GM18873 (cell line): ENCODE measurements at regions not wholly inside any gene's neighbourhood (a gene's known extent, or its start where the extent isn't known, plus 50 kb on each side); places are given as distances from the start of the nearest gene placed in this dataset.
"Not testable (repeated sequence)": the region's sequence is repeated elsewhere in the genome, so short reads cannot be mapped to it uniquely, and the experiment has no call there.

ENCODE experiments used
- ATAC-seq: cut with Tn5 transposase; IDR thresholded peaks from one replicate; pipeline ENCODE4 v1.9.1; 2021; ENCODE audit warnings: mild to moderate bottlenecking, moderate library complexity, moderate number of reproducible peaks; ENCODE audit not compliant: unreplicated experiment, low FRiP score

DNA sequence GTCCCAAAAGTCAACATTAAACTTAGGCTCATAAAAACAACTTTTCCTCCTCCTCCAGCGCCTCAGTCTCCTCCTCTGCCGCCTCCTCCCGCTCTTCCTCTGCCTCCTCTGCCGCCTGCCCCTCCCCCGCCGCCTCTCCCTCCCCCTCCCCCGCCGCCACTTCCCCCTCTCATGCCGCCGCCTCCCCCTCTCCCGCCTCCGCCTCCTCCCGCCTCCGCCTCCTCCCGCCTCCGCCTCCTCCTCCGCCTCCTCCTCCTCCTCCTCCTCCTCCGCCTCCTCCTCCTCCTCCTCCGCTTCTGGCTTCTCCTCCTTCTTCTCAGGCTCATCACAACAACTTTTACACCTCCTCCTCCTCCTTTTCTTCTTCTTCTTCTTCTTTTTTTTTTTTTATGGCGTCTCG is 599.9 kb downstream of the TMEM182 start:
- ATAC-seq = no peak

DNA sequence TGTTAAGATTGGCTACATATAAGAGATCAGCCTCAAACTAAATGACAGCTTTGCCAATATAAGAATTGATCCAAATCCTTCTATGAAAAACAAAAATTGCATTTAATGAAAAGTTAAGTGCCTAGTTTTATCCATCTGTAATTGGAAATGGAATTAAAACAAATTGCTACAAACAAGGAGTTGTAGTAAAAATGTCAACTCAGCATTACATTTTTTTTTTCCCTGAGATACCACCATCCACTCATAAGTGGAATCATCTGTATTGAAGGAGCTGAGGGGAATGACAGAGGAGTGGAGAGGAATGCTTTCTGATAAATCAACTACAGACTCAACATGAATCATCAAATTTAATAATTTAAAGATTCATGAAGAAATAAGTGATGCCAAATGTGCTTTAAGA is 601.8 kb downstream of the TMEM182 start:
- ATAC-seq = no peak

DNA sequence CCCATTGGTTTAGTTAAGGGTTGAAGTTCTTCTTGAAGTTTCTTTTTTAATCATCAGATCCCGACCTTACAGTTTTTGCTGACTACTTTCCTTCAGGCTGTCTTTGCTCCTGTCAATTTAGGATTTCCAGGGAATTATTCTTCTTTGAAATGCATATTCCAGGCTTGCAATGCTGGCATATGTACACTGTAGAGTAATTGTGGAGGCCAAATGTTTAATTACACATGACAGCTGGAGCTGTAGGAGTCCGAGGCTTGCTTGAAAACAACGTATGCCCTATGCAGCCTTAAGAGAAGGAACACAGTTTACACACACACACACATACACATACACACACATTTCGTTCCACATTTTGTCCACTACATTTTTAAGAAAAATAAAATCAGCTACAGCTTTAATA is 602.3 kb downstream of the TMEM182 start:
- no peak for ATAC-seq

- no peak for ATAC-seq
These were observed 603.2 kb downstream of the TMEM182 start for GRCh38 chr2:103365071-103365470.

DNA sequence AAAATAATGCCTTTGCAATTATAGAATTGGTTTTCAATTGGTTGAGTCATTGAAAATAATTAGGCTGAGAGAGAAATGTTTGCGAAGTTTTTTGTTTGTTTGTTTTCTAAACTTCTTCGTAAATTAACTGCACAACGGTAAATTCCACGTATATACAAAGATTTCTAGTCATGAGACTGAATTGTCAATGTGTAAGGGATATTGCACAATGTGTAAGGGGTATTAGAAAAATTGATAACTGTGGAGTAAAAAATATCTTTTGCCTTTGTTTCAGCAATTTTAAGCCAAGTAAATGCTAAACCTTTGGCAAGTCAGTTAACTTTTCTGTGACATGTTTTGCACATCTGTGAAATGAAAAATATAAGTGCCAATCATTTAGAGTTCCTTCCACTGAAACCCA is 606.0 kb downstream of the TMEM182 start:
- ATAC-seq = no peak

- no peak for ATAC-seq
These were observed 621.7 kb downstream of the TMEM182 start for GRCh38 chr2:103383541-103383940.

DNA sequence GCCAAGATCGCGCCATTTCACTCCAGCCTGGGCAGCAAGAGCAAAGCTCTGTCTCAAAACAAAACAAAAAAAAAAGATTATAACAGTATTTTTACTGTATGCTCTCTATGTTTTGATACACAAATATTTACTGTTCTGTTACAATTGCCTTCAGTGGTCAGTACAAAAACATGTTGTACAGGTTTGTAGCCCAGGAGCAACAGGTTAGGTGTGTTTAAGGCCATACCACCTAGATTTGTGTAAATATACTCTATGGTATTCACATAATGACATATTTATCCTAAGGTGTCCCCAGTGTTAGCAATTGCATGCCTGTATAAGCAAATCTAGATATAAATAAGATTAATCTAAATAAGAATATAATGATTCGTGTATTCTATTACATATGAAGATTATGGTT is 625.0 kb downstream of the TMEM182 start:
- ATAC-seq = no peak

DNA sequence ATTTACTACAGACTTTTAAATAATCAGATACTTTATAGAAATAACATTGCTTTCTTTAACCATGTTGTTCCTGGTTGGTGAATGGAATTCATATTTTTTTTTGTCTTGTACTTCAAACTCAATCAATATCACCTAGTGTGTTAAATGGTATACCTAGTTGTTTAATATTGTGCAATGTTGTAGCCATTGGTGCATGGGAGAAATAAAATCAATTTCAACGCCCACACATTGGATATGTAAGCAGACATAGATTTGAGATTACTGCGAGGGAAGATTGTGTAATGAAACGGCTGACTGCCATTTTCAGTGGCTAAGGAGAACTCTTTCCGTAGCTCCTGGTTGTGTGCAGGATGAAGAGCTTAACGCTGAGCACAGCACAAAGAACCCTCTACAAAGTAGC is 626.1 kb downstream of the TMEM182 start:
- no peak for ATAC-seq

DNA sequence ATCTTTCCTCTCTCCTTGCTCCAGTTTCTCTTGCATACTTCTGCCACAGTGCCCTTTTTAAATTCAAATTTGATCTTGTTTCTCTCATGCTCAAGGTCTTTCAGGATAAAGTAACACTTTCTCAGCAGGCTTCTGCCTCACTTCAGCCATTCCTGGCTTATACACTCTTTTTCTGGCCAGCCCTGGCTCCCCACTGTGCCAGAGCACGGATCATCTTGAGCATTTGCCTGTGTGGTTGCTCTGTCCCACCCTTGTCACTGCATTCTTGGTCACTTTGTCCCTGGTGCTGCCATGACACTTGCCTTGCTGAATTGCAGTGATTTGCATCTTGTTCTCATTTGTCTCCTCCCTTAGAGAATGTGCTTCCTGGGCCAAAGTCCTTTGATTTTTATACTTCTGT is 634.3 kb downstream of the TMEM182 start:
- no peak for ATAC-seq

GRCh38 chr2:103401621-103402020 is 639.8 kb downstream of the TMEM182 start:
- ATAC-seq = no peak

DNA sequence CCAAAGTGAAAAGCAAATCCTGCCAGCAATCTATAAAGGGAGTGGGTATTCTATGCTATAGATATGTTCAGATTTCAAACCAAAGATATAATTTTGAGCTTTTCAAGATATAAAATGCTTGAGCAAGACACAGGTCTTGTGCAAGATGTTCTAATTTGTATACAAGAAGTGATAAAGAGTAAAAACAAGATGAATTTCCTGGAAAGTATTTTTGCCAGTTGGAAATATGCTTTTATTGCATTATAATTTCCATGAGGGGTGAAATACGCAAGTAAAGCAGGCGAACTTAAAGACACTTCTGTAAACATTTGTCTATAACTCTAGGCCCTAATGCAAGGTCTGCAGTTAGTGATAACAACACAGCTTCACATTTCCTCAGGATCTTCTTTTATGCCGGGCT is 640.5 kb downstream of the TMEM182 start:
- no peak for ATAC-seq

DNA sequence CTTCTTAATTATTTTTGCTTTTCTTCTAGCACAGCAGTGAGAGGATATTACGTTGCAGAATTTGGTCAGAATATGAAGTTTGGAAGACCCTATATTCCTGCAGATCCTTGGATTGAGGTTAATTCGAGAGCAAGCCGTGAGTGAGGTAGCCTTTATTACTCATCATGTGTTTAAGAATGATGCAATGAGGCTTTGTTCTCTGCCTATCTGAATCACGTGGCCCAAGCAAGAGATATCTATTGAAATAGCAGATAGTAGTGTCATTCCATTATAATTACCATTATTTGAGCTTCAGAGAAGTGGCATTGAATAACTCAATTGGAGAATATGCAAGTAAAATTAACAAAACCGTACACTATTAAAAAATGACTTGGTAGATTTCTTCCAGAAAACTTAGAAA is 641.1 kb downstream of the TMEM182 start:
- ATAC-seq = no peak

- ATAC-seq = not testable (repeated sequence)
These were observed 641.6 kb downstream of the TMEM182 start for GRCh38 chr2:103403388-103403787.

GRCh38 chr2:103410221-103410620 is 648.4 kb downstream of the TMEM182 start:
- no peak for ATAC-seq

GRCh38 chr2:103419506-103419905 is 657.7 kb downstream of the TMEM182 start:
- no peak for ATAC-seq

DNA sequence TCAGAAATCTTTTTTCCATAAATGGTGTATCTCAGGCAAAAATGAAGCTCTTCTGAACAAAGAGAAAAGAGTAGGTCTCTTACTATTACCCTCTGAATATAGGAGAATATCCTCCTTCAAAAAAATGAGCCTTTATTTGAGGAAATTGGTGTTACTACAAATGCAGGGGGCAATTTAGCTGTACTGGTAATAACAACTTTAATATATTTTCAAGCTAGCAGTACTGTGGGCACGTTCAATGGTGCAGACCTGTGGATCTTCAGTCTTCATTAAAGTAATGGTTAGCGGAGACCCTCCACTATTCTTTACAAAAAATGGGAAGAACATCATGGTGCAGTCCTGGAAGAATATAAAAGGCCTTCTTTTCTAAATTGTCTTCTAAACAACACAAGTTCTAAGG is 661.3 kb downstream of the TMEM182 start:
- ATAC-seq = no peak

DNA sequence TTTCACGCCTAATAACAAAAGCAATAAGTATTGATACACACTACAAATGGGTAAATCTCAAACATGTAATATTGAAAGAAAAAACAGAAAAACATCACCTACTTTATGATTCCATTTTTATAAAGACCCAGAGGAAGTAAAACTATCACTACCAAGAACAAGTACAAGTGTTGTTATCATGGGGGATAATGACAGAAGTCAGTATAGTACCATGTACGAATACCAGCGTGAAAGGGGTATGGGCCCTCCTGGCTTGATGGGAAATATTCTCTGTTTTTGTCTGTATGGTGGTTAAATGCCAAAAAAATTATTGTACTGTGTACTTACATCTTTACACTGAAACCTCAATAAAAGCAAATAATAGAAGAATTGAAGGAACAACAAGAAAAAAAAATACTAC is 665.7 kb downstream of the TMEM182 start:
- no peak for ATAC-seq

- no peak for ATAC-seq
These were observed 668.4 kb downstream of the TMEM182 start for GRCh38 chr2:103430191-103430590.

- ATAC-seq = no peak
These were observed 673.2 kb downstream of the TMEM182 start for GRCh38 chr2:103435010-103435409.

DNA sequence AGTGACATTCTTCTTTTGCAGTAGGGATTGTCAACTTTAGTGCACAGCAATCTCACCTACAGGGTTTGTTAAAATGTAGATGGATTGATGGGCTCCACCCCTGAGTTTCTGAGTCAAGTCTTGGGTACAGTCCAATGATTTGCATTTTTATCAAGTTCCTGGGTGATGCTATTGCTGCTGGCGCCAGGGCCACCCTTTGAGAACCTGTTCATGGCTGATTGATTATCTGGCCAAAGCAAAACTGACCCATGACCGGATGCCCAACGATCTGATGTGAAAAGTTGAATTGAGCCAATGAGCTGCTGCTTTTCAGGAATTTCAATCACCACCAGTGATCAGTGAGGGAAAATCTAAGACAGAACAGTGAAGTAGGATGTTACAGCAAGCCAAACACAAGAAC is 675.3 kb downstream of the TMEM182 start:
- ATAC-seq = no peak

- no peak for ATAC-seq
These were observed 683.5 kb downstream of the TMEM182 start for GRCh38 chr2:103445347-103445746.

- ATAC-seq = no peak
These were observed 686.7 kb downstream of the TMEM182 start for GRCh38 chr2:103448495-103448894.

DNA sequence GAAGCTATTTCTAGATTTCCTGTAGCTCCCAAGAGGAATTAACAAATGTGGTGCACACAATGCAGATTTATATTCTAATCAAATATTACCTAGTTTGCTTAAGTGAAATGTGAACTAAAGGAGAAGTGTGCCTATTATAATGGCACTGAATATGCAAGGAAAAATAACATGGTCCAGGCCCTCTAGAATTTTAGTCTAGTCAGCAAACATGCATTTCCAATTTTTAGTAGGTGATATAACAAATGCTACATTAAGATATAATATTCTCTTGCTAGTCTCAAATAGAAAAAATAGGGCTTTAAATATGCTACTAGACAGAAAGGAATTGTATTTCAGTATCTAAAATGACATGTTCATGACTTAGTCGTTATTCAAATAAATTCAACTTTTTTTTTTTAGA is 689.5 kb downstream of the TMEM182 start:
- no peak for ATAC-seq
